ENCODE measurements at regions not wholly inside any gene's neighbourhood (a gene's known extent, or its start where the extent isn't known, plus 50 kb on each side); places are given as distances from the start of the nearest gene placed in this dataset.

GRCh38 chr12:40557980-40558379 lies 134.3 kb upstream of the CNTN1 start:
- Histone ChIP-seq H3K9me3 (no peaks in the 10 kb centered on the region), H3F3A (replicated peaks; ENCODE audit: insufficient read depth) (no peaks in the 10 kb centered on the region), H3K9ac (no peak overlapping the region), H3K4me3 (ENCODE audit: low read depth in 2 of 2, low read length in 1 of 2) (no peak overlapping the region), H3K79me2 (ENCODE audit: insufficient read depth) (no peaks in the 10 kb centered on the region), H3K9me2 (no peaks in the 10 kb centered on the region), H4K20me1 (ENCODE audit: insufficient read depth) (no peaks in the 10 kb centered on the region), H2AFZ (ENCODE audit: low read depth) (no peak overlapping the region), H3K27ac (ENCODE audit: low read depth in 2 of 2, low read length in 1 of 2) (no peak overlapping the region), H3K4me2 (no peak overlapping the region), H3K4me1 (ENCODE audit: control insufficient read depth in 1 of 2, insufficient read depth in 2 of 2, low read depth in 1 of 2, low read length in 1 of 2) (no peaks in the 10 kb centered on the region), H3K36me3 (replicated peaks in 1 of 2; ENCODE audit: control insufficient read depth in 1 of 2, insufficient read depth in 2 of 2, low read length in 1 of 2) (no peaks in the 10 kb centered on the region), H3K27me3 (ENCODE audit: insufficient read depth) (no peaks in the 10 kb centered on the region)
- ChIA-PET CTCF (no interaction called here), POLR2A (no interaction called here)
- no peak for DNase-seq
- TF ChIP-seq TCF12 (IDR thresholded peaks at IDR 0.05) (no peak), CTCF (IDR thresholded peaks at IDR 0.05) (no peak), GABPA (IDR thresholded peaks at IDR 0.05; ENCODE audit: low read depth) (no peak), SMC3 (IDR thresholded peaks at IDR 0.05; ENCODE audit: low read depth, low read length) (no peak), RCOR1 (IDR thresholded peaks at IDR 0.05; ENCODE audit: low read length) (no peak), GATA2 (CRISPR knock-in tag; IDR thresholded peaks at IDR 0.05) (no peak)
- TF ChIP-seq, protein P1, sequence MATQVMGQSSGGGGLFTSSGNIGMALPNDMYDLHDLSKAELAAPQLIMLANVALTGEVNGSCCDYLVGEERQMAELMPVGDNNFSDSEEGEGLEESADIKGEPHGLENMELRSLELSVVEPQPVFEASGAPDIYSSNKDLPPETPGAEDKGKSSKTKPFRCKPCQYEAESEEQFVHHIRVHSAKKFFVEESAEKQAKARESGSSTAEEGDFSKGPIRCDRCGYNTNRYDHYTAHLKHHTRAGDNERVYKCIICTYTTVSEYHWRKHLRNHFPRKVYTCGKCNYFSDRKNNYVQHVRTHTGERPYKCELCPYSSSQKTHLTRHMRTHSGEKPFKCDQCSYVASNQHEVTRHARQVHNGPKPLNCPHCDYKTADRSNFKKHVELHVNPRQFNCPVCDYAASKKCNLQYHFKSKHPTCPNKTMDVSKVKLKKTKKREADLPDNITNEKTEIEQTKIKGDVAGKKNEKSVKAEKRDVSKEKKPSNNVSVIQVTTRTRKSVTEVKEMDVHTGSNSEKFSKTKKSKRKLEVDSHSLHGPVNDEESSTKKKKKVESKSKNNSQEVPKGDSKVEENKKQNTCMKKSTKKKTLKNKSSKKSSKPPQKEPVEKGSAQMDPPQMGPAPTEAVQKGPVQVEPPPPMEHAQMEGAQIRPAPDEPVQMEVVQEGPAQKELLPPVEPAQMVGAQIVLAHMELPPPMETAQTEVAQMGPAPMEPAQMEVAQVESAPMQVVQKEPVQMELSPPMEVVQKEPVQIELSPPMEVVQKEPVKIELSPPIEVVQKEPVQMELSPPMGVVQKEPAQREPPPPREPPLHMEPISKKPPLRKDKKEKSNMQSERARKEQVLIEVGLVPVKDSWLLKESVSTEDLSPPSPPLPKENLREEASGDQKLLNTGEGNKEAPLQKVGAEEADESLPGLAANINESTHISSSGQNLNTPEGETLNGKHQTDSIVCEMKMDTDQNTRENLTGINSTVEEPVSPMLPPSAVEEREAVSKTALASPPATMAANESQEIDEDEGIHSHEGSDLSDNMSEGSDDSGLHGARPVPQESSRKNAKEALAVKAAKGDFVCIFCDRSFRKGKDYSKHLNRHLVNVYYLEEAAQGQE (IDR thresholded peaks at IDR 0.05; ENCODE audit: low read depth, low read length): no peak
- TF ChIP-seq, protein P2, sequence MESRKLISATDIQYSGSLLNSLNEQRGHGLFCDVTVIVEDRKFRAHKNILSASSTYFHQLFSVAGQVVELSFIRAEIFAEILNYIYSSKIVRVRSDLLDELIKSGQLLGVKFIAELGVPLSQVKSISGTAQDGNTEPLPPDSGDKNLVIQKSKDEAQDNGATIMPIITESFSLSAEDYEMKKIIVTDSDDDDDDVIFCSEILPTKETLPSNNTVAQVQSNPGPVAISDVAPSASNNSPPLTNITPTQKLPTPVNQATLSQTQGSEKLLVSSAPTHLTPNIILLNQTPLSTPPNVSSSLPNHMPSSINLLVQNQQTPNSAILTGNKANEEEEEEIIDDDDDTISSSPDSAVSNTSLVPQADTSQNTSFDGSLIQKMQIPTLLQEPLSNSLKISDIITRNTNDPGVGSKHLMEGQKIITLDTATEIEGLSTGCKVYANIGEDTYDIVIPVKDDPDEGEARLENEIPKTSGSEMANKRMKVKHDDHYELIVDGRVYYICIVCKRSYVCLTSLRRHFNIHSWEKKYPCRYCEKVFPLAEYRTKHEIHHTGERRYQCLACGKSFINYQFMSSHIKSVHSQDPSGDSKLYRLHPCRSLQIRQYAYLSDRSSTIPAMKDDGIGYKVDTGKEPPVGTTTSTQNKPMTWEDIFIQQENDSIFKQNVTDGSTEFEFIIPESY (IDR thresholded peaks at IDR 0.05; ENCODE audit: borderline replicate concordance, low read depth): no peak
- WGBS (ENCODE audit: low lambda C conversion rate): 17% methylated on average over 2 of the region's 2 CpGs

GRCh38 chr12:40559865-40560264 lies 132.4 kb upstream of the CNTN1 start:
- no peaks in the 10 kb centered on the region for H3K79me2 ChIP-seq (ENCODE audit: insufficient read depth)
- ChIA-PET POLR2A (no interaction called here), CTCF (interaction anchor here (0.7 kb wide), 1 partner anchor 15 kb away, joined by 3 read pairs; no protein-coding TSS in a partner anchor)
- no peaks in the 10 kb centered on the region; a peak in 2 of 4 replicates for H3K4me1 ChIP-seq (ENCODE audit: control insufficient read depth in 1 of 2, insufficient read depth in 2 of 2, low read depth in 1 of 2, low read length in 1 of 2)
- no peaks in the 10 kb centered on the region for H3F3A ChIP-seq (replicated peaks; ENCODE audit: insufficient read depth)
- H3K9ac ChIP-seq: no peak overlapping the region
- no peak overlapping the region for H3K4me2 ChIP-seq
- no peaks in the 10 kb centered on the region for H4K20me1 ChIP-seq (ENCODE audit: insufficient read depth)
- no peak overlapping the region for H3K27ac ChIP-seq (ENCODE audit: low read depth in 2 of 2, low read length in 1 of 2)
- no peaks in the 10 kb centered on the region for H3K27me3 ChIP-seq (ENCODE audit: insufficient read depth)
- H2AFZ ChIP-seq (ENCODE audit: low read depth): no peak overlapping the region
- no peaks in the 10 kb centered on the region for H3K36me3 ChIP-seq (replicated peaks in 1 of 2; ENCODE audit: control insufficient read depth in 1 of 2, insufficient read depth in 2 of 2, low read length in 1 of 2)
- no peak overlapping the region for H3K4me3 ChIP-seq (ENCODE audit: low read depth in 2 of 2, low read length in 1 of 2)
- no peaks in the 10 kb centered on the region for H3K9me2 ChIP-seq
- no peaks in the 10 kb centered on the region for H3K9me3 ChIP-seq
- no peak for DNase-seq
- no peak for TF ChIP-seq FOSL2 (IDR thresholded peaks at IDR 0.05; ENCODE audit: borderline replicate concordance, low read depth)
- no peak for TF ChIP-seq RCOR1 (IDR thresholded peaks at IDR 0.05; ENCODE audit: low read length)
- no peak for TF ChIP-seq ELF1 (IDR thresholded peaks at IDR 0.05)
- TF ChIP-seq USF2 (IDR thresholded peaks at IDR 0.05; ENCODE audit: borderline replicate concordance, low read depth, low read length): no peak
- no peak for TF ChIP-seq FOXM1 (IDR thresholded peaks at IDR 0.05; ENCODE audit: low read depth)
- TF ChIP-seq SIN3A (IDR thresholded peaks at IDR 0.05; ENCODE audit: borderline replicate concordance, low read depth, low read length): no peak
- no peak for TF ChIP-seq NRF1 (IDR thresholded peaks at IDR 0.05; ENCODE audit: low read depth, low read length)
- TF ChIP-seq, protein P2 (IDR thresholded peaks at IDR 0.05; ENCODE audit: borderline replicate concordance, low read depth): no peak
- no peak for TF ChIP-seq JUND (IDR thresholded peaks at IDR 0.05)
- no peak for TF ChIP-seq POLR2AphosphoS5 (IDR thresholded peaks at IDR 0.05; ENCODE audit: low read depth, low read length)
- TF ChIP-seq, protein P3, sequence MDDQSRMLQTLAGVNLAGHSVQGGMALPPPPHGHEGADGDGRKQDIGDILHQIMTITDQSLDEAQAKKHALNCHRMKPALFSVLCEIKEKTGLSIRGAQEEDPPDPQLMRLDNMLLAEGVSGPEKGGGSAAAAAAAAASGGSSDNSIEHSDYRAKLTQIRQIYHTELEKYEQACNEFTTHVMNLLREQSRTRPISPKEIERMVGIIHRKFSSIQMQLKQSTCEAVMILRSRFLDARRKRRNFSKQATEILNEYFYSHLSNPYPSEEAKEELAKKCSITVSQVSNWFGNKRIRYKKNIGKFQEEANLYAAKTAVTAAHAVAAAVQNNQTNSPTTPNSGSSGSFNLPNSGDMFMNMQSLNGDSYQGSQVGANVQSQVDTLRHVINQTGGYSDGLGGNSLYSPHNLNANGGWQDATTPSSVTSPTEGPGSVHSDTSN (IDR thresholded peaks at IDR 0.05): no peak
- TF ChIP-seq RXRA (IDR thresholded peaks at IDR 0.05; ENCODE audit: borderline replicate concordance, low read depth): no peak
